Endothelial cell of umbilical vein (primary cell): ENCODE measurements at regions not wholly inside any gene's neighbourhood (a gene's known extent, or its start where the extent isn't known, plus 50 kb on each side); places are given as distances from the start of the nearest gene placed in this dataset.

ENCODE experiments used
- BruUV-seq: library from RNA; stranded (reverse); fragments of 400-500 nt; replicated peaks from 2 replicates; lab custom pipeline; 2021; lab: Mats Ljungman, UMichigan
- CTCF ChIA-PET: fragments of 300-600, 350-600 bp; sonication (Branson Sonifier 250); formaldehyde crosslinking; loops from one replicate; lab custom pipeline; 2021; ENCODE audit warnings: antibody characterized with exemption, inconsistent platforms; lab: Charles Lee
- POLR2A ChIA-PET: fragments of 300-600, 350-600 bp; sonication (Branson Sonifier 250); formaldehyde crosslinking; loops from one replicate; lab custom pipeline; 2021; ENCODE audit warnings: antibody characterized with exemption, inconsistent platforms; lab: Charles Lee
- DNase-seq: peaks from one replicate; pipeline ENCODE4 v3.0.0-alpha.2; 2011; ENCODE audit warnings: low read depth, low spot score
- FAIRE-seq: peaks from 2 replicates; lab custom pipeline; 2011; peaks lifted over from hg19 to GRCh38; lab: Jason Lieb, UNC
- H2AFZ ChIP-seq: 2 replicates; pipeline ENCODE4 v1.6.0; 2012; ENCODE audit warnings: low read depth, low read length, control low read depth, inconsistent platforms
- H3K27ac ChIP-seq: 2 replicates; pipeline ENCODE4 v1.5.1; 2011; ENCODE audit warnings: low read depth, mild to moderate bottlenecking, control low read depth, low read length, moderate library complexity; ENCODE audit not compliant: insufficient read depth
- H3K27me3 ChIP-seq, 2 experiments: 2 replicates each; pipeline versions ENCODE4 v1.6.0 to v1.6.1; 2011; ENCODE audit warnings: low read length in 2 of 2, mixed read lengths in 1 of 2; ENCODE audit not compliant: control insufficient read depth in 2 of 2, insufficient read depth in 2 of 2
- H3K36me3 ChIP-seq, 2 experiments: 2 replicates in 1 of 2; 3 replicates in 1 of 2; pipeline ENCODE4 v1.5.1; 2011; ENCODE audit warnings: low read length in 2 of 2, mild to moderate bottlenecking in 1 of 2, moderate library complexity in 1 of 2; ENCODE audit not compliant: control insufficient read depth in 2 of 2, insufficient read depth in 2 of 2; ENCODE audit errors: extremely low read depth in 1 of 2
- H3K4me1 ChIP-seq: 3 replicates; pipeline ENCODE4 v1.5.1; 2011; ENCODE audit warnings: mild to moderate bottlenecking, low read length; ENCODE audit not compliant: control insufficient read depth, insufficient read depth; ENCODE audit errors: extremely low read depth
- H3K4me2 ChIP-seq: 2 replicates; pipeline ENCODE4 v1.6.1; 2011; ENCODE audit warnings: low read length, control low read depth, mixed read lengths; ENCODE audit not compliant: insufficient read depth
- H3K4me3 ChIP-seq, 3 experiments: fragments of 200-600 bp in 1 of 3; sonication (generic), shearing (Covaris generic) in 1 of 3; replicated peaks in 1 of 3; 2 replicates each; pipeline ENCODE4 v1.5.1; 2011 to 2016; ENCODE audit warnings: control low read depth in 3 of 3, low read length in 3 of 3, mild to moderate bottlenecking in 2 of 3, inconsistent platforms in 1 of 3, low read depth in 1 of 3, moderate library complexity in 1 of 3; ENCODE audit not compliant: insufficient read depth in 1 of 3
- H3K79me2 ChIP-seq: 2 replicates; pipeline ENCODE4 v1.6.0; 2012; ENCODE audit warnings: low read length, inconsistent platforms; ENCODE audit not compliant: control insufficient read depth, insufficient read depth
- H3K9ac ChIP-seq: replicated peaks from 2 replicates; pipeline ENCODE3; 2011; ENCODE audit warnings: low read length, control low read depth; ENCODE audit not compliant: insufficient read depth; ENCODE audit errors: extremely low read depth
- H3K9me1 ChIP-seq: replicated peaks from 3 replicates; pipeline ENCODE4 v1.6.0; 2011; ENCODE audit warnings: mild to moderate bottlenecking, low read length; ENCODE audit not compliant: control insufficient read depth, insufficient read depth; ENCODE audit errors: extremely low read depth
- H3K9me3 ChIP-seq: replicated peaks from 2 replicates; pipeline ENCODE4 v1.5.1; 2012; ENCODE audit warnings: low read length, inconsistent platforms; ENCODE audit not compliant: control insufficient read depth, insufficient read depth
- H4K20me1 ChIP-seq: replicated peaks from 2 replicates; pipeline ENCODE3; 2011; ENCODE audit warnings: mild to moderate bottlenecking, low read length; ENCODE audit not compliant: control insufficient read depth, insufficient read depth; ENCODE audit errors: extremely low read depth
- EZH2 ChIP-seq: IDR thresholded peaks from 2 replicates; pipeline ENCODE4 v1.6.1; 2012; ENCODE audit warnings: borderline replicate concordance, low read depth, mild to moderate bottlenecking, moderate library complexity, low read length, inconsistent platforms; ENCODE audit not compliant: severe bottlenecking
- FOS ChIP-seq: IDR thresholded peaks from 2 replicates; pipeline ENCODE4 v1.6.1; 2011; ENCODE audit warnings: mild to moderate bottlenecking, low read length, moderate library complexity, borderline replicate concordance; ENCODE audit not compliant: insufficient read depth
- GATA2 ChIP-seq: IDR thresholded peaks from 2 replicates; pipeline ENCODE4 v1.7.0; 2011; ENCODE audit warnings: low read depth, mild to moderate bottlenecking, moderate library complexity, mixed read lengths, low read length; ENCODE audit not compliant: insufficient read length, insufficient read depth
- JUN ChIP-seq: IDR thresholded peaks from 2 replicates; pipeline ENCODE4 v1.6.1; 2011; ENCODE audit warnings: borderline replicate concordance, low read depth; ENCODE audit not compliant: insufficient read length, insufficient read depth
- MYC ChIP-seq: IDR thresholded peaks from one replicate; pipeline ENCODE4 v1.6.1; 2011; ENCODE audit warnings: mild to moderate bottlenecking, low read depth, low read length
- POLR2A ChIP-seq: IDR thresholded peaks from 2 replicates; pipeline ENCODE4 v1.6.1; 2012; ENCODE audit warnings: low read depth, mild to moderate bottlenecking, control low read depth, low read length
- POLR2AphosphoS5 ChIP-seq: IDR thresholded peaks from 2 replicates; pipeline ENCODE4 v1.6.1; 2012; ENCODE audit warnings: low read depth, mild to moderate bottlenecking, control low read depth, low read length, moderate library complexity; ENCODE audit not compliant: insufficient read depth
- dilution Hi-C: fragments of 300-500 bp; cut with MboI; formaldehyde crosslinking; loops from one replicate; pipeline ENCODE4 v1.15.0; 2019; ENCODE audit warnings: low sequenced_read_pairs; ENCODE audit not compliant: extremely low pct_ligation_motif_present
- intact Hi-C: fragments of 100-400 bp; cut with micrococcal nuclease; formaldehyde crosslinking; loops from one replicate; pipeline ENCODE4 v1.10.0; 2022
- TF ChIP-seq, protein P1 (sequence below): IDR thresholded peaks from 2 replicates; pipeline ENCODE4 v1.6.1; 2011; ENCODE audit not compliant: insufficient read depth, insufficient read length
- TF ChIP-seq, protein P2 (sequence below), 2 donors: IDR thresholded peaks; 1 replicate in 1 of 2; 2 replicates in 1 of 2; pipeline ENCODE4 v1.5.1; 2011; ENCODE audit warnings: low read length in 2 of 2, mild to moderate bottlenecking in 2 of 2, moderate library complexity in 2 of 2, control low read depth in 1 of 2, inconsistent platforms in 1 of 2, low read depth in 1 of 2; ENCODE audit not compliant: insufficient read depth in 1 of 2; ENCODE audit errors: extremely low read depth in 1 of 2

DNA sequence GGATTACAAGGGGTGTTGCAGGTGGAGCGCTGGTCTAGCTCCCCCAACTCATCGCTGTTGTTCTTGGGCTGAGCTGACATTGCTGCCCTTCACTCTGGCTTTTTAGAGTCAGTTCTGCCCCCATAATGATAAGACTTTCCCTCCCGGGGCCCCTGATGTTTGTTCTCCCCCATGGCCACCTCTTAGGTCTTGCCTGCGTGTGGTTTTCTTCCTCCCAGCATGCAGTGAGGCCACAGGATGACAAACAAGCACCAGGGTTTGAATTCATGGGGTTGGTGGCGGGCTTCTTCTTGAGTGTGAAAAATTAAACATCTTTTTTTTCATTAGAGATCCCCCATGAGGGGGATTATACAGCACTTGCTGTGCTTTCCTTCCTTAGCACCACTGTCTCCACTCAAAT, 74.1 kb downstream of the CTAGE1 start:
- TF ChIP-seq, protein P1, sequence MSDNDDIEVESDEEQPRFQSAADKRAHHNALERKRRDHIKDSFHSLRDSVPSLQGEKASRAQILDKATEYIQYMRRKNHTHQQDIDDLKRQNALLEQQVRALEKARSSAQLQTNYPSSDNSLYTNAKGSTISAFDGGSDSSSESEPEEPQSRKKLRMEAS, result no peak
- TF ChIP-seq POLR2AphosphoS5 (no peak), GATA2 (no peak), EZH2 (no peak), POLR2A (no peak), MYC (no peak), FOS (no peak), JUN (no peak)
- TF ChIP-seq, protein P2, sequence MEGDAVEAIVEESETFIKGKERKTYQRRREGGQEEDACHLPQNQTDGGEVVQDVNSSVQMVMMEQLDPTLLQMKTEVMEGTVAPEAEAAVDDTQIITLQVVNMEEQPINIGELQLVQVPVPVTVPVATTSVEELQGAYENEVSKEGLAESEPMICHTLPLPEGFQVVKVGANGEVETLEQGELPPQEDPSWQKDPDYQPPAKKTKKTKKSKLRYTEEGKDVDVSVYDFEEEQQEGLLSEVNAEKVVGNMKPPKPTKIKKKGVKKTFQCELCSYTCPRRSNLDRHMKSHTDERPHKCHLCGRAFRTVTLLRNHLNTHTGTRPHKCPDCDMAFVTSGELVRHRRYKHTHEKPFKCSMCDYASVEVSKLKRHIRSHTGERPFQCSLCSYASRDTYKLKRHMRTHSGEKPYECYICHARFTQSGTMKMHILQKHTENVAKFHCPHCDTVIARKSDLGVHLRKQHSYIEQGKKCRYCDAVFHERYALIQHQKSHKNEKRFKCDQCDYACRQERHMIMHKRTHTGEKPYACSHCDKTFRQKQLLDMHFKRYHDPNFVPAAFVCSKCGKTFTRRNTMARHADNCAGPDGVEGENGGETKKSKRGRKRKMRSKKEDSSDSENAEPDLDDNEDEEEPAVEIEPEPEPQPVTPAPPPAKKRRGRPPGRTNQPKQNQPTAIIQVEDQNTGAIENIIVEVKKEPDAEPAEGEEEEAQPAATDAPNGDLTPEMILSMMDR (IDR thresholded peaks at IDR 0.05; ENCODE audit: extremely low read depth in 1 of 2, insufficient read depth in 1 of 2, low read depth in 1 of 2, low read length in 2 of 2), result no peak
- POLR2A ChIA-PET, result no interaction called here
- H3K9ac ChIP-seq, result no peak overlapping the region
- H3K4me3 ChIP-seq, result no peak overlapping the region
- H3K27me3 ChIP-seq, result no peaks in the 10 kb centered on the region
- no peaks in the 10 kb centered on the region for H3K9me3 ChIP-seq
- H2AFZ ChIP-seq, result no peak overlapping the region
- DNase-seq (no peak), FAIRE-seq (no peak)
- H3K79me2 ChIP-seq, result no peaks in the 10 kb centered on the region
- H3K36me3 ChIP-seq, result no peaks in the 10 kb centered on the region
- no peaks in the 10 kb centered on the region for H3K9me1 ChIP-seq
- no peaks in the 10 kb centered on the region for H4K20me1 ChIP-seq
- dilution Hi-C loops, result no loop called here
- peaks cover 43% of the 10 kb centered on the region for H3K4me1 ChIP-seq
- BruUV-seq, result no TSS peak
- intact Hi-C loops, result loop anchor here (10.0 kb wide), 1 partner anchor 131 kb away; no protein-coding TSS in a partner anchor
- no peak overlapping the region for H3K4me2 ChIP-seq
- H3K27ac ChIP-seq, result no peak overlapping the region
- CTCF ChIA-PET, result interaction anchor here (0.7 to 7.0 kb wide), 3 partner anchors 8 to 218 kb away, joined by 3 to 53 read pairs (median 3); no protein-coding TSS in a partner anchor
